H9 (cell line): ENCODE measurements at regions not wholly inside any gene's neighbourhood (a gene's known extent, or its start where the extent isn't known, plus 50 kb on each side); places are given as distances from the start of the nearest gene placed in this dataset.

Experiments used
- DNase-seq: peaks from one replicate; pipeline ENCODE4 v3.0.0-alpha.2; 2017
- H2AFZ ChIP-seq: one replicate; pipeline ENCODE4 v1.6.1; 2013; ENCODE audit warnings: mild to moderate bottlenecking, low read length, control low read depth, moderate library complexity
- H2AK5ac ChIP-seq: 2 replicates; pipeline ENCODE4 v1.6.1; 2013; ENCODE audit warnings: low read length, control low read depth, mixed read lengths; ENCODE audit not compliant: insufficient read length
- H2BK120ac ChIP-seq: one replicate; pipeline ENCODE4 v1.6.1; 2013; ENCODE audit warnings: low read depth, mild to moderate bottlenecking, low read length, control low read depth, inconsistent platforms; ENCODE audit not compliant: poor library complexity, severe bottlenecking
- H2BK12ac ChIP-seq: 2 replicates; pipeline ENCODE4 v1.6.1; 2013; ENCODE audit warnings: low read length, control low read depth, mixed read lengths, low read depth; ENCODE audit not compliant: insufficient read length
- H2BK15ac ChIP-seq: 2 replicates; pipeline ENCODE4 v1.6.1; 2013; ENCODE audit warnings: low read depth, low read length, control low read depth
- H2BK20ac ChIP-seq: one replicate; pipeline ENCODE4 v1.6.1; 2013; ENCODE audit warnings: low read depth, mild to moderate bottlenecking, low read length, control low read depth, inconsistent platforms; ENCODE audit not compliant: poor library complexity, severe bottlenecking
- H2BK5ac ChIP-seq: 2 replicates; pipeline ENCODE4 v1.6.1; 2013; ENCODE audit warnings: low read length, control low read depth, mixed read lengths; ENCODE audit not compliant: insufficient read length
- H3K14ac ChIP-seq: 2 replicates; pipeline ENCODE4 v1.6.1; 2013; ENCODE audit warnings: low read length, control low read depth; ENCODE audit not compliant: insufficient read depth
- H3K18ac ChIP-seq: 2 replicates; pipeline ENCODE4 v1.6.1; 2013; ENCODE audit warnings: low read depth, mild to moderate bottlenecking, mixed read lengths, low read length, control low read depth; ENCODE audit not compliant: insufficient read length
- H3K23ac ChIP-seq: 2 replicates; pipeline ENCODE4 v1.6.1; 2013; ENCODE audit warnings: low read length, control low read depth, mixed read lengths, low read depth; ENCODE audit not compliant: insufficient read length
- H3K23me2 ChIP-seq: 2 replicates; pipeline ENCODE4 v1.6.1; 2013; ENCODE audit warnings: low read depth, mild to moderate bottlenecking, mixed read lengths, low read length, control low read depth; ENCODE audit not compliant: insufficient read length, poor library complexity, severe bottlenecking
- H3K27ac ChIP-seq: 2 replicates; pipeline ENCODE4 v1.5.1; 2013; ENCODE audit warnings: low read length, control low read depth, mixed read lengths, low read depth; ENCODE audit not compliant: insufficient read length
- H3K27me3 ChIP-seq: 2 replicates; pipeline ENCODE4 v1.6.1; 2013; ENCODE audit warnings: low read length, control low read depth, inconsistent platforms; ENCODE audit not compliant: insufficient read depth
- H3K4ac ChIP-seq: 2 replicates; pipeline ENCODE4 v1.6.1; 2013; ENCODE audit warnings: low read depth, mild to moderate bottlenecking, control low read depth, inconsistent platforms, low read length, moderate library complexity
- H3K4me1 ChIP-seq: 2 replicates; pipeline ENCODE4 v1.6.1; 2013; ENCODE audit warnings: low read length, control low read depth, inconsistent platforms; ENCODE audit not compliant: insufficient read depth
- H3K4me2 ChIP-seq: 2 replicates; pipeline ENCODE4 v1.6.1; 2013; ENCODE audit warnings: low read length, control low read depth, mixed read lengths; ENCODE audit not compliant: insufficient read length, insufficient read depth
- H3K56ac ChIP-seq: 2 replicates; pipeline ENCODE4 v1.6.1; 2013; ENCODE audit warnings: low read depth, mild to moderate bottlenecking, mixed read lengths, low read length, control low read depth; ENCODE audit not compliant: insufficient read length
- H3K79me1 ChIP-seq: 2 replicates; pipeline ENCODE4 v1.6.1; 2013; ENCODE audit warnings: low read depth, mild to moderate bottlenecking, moderate library complexity, low read length, control low read depth, inconsistent platforms; ENCODE audit not compliant: insufficient read depth, poor library complexity, severe bottlenecking
- H3K79me2 ChIP-seq: 2 replicates; pipeline ENCODE4 v1.6.1; 2013; ENCODE audit warnings: low read length, control low read depth, inconsistent platforms; ENCODE audit not compliant: insufficient read depth
- H3K9ac ChIP-seq: 2 replicates; pipeline ENCODE4 v1.6.1; 2013; ENCODE audit warnings: low read length, control low read depth, mixed read lengths; ENCODE audit not compliant: insufficient read length; ENCODE audit errors: extremely low read depth
- H3K9me3 ChIP-seq: one replicate; pipeline ENCODE4 v1.6.1; 2013; ENCODE audit warnings: low read depth, low read length, inconsistent platforms; ENCODE audit not compliant: control insufficient read depth
- H3T11ph ChIP-seq: one replicate; pipeline ENCODE4 v1.6.1; 2013; ENCODE audit warnings: mild to moderate bottlenecking, low read length, control low read depth, inconsistent platforms
- H4K20me1 ChIP-seq: one replicate; pipeline ENCODE4 v1.6.1; 2013; ENCODE audit not compliant: control insufficient read depth, insufficient read length, insufficient read depth
- H4K5ac ChIP-seq: 2 replicates; pipeline ENCODE4 v1.6.1; 2013; ENCODE audit warnings: low read depth, mild to moderate bottlenecking, mixed read lengths, low read length, control low read depth; ENCODE audit not compliant: insufficient read length
- H4K8ac ChIP-seq: replicated peaks from 2 replicates; pipeline ENCODE4 v1.6.1; 2013; ENCODE audit warnings: low read length, control low read depth, mixed read lengths, low read depth; ENCODE audit not compliant: insufficient read length
- H4K91ac ChIP-seq: 2 replicates; pipeline ENCODE4 v1.6.1; 2013; ENCODE audit warnings: low read depth, mild to moderate bottlenecking, moderate library complexity, mixed read lengths, low read length, control low read depth; ENCODE audit not compliant: insufficient read length
- H3K27ac Mint-ChIP-seq, 3 experiments: 2 replicates in 2 of 3; 3 replicates in 1 of 3; pipeline ENCODE4 v1.8.0; 2020 to 2021; ENCODE audit warnings: mixed read lengths in 3 of 3, mild to moderate bottlenecking in 1 of 3, moderate library complexity in 1 of 3
- H3K27me3 Mint-ChIP-seq: 2 replicates; pipeline ENCODE4 v1.8.0; 2021; ENCODE audit warnings: low read depth, mild to moderate bottlenecking, moderate library complexity, mixed read lengths
- H3K36me3 Mint-ChIP-seq, 3 experiments: 2 replicates in 2 of 3; 3 replicates in 1 of 3; pipeline ENCODE4 v1.8.0; 2020 to 2021; ENCODE audit warnings: low read depth in 3 of 3, mixed read lengths in 3 of 3; ENCODE audit not compliant: insufficient read depth in 1 of 3
- H3K4me1 Mint-ChIP-seq, 2 experiments: 2 replicates each; pipeline ENCODE4 v1.8.0; 2020; ENCODE audit warnings: mixed read lengths in 2 of 2
- H3K4me3 Mint-ChIP-seq, 2 experiments: 2 replicates in 1 of 2; 3 replicates in 1 of 2; pipeline ENCODE4 v1.8.0; 2020 to 2021; ENCODE audit warnings: mild to moderate bottlenecking in 2 of 2, mixed read lengths in 2 of 2, moderate library complexity in 1 of 2
- H3K9me3 Mint-ChIP-seq, 2 experiments: 2 replicates in 1 of 2; 3 replicates in 1 of 2; pipeline ENCODE4 v1.8.0; 2020; ENCODE audit warnings: mild to moderate bottlenecking in 2 of 2, mixed read lengths in 2 of 2, moderate library complexity in 1 of 2
- WGBS: extraction: QIAGEN DNeasy Blood & Tissue Kit; methylation state at CpG from one replicate; pipeline ENCODE4 v1.1.7; 2013; ENCODE audit warnings: missing lambda C conversion rate, low lambda C conversion rate, mixed read lengths; ENCODE audit not compliant: insufficient read length; ENCODE audit errors: extremely low coverage; 5-methylcytosine and 5-hydroxymethylcytosine counted together
- TF ChIP-seq, protein P1 (sequence below): fragments of 200-600 bp; sonication (generic); conservative IDR thresholded peaks from 3 replicates; pipeline ENCODE4 v1.8.0; 2021; ENCODE audit warnings: antibody characterized with exemption, mild to moderate bottlenecking

DNA sequence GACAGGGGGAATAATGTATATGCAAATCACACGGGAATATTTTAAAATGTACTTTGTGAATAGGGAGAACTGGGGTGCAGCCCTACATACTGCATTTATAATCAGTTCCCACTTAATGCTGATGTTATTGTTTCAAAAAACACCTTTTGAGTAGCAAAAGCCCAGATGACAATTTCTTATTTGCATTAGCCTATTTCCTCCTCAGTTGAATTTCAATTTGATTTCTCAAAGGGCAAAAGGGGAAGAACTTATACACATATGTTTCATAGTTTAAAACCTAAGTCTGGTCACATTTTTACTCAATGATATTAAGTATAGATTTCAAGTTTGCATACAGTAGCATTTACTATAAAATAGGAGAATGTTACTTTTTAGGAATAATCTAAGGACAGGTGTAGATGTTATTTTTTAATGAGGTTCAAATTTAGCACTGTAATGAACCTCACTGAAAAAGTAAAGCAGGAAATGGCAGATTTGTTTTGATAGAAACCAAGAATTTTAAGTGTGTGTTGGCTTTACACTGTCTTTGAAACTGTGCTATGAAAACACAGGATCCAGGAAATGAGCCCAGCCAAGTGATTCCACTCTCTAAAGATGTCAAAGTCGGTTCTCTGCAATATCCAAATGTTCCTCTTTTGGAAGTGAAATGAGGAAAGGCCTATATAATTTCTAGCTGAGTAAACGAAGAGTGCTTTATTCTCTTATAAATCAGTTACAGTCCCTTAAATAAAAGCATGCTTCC, 367.4 kb downstream of the BTG1 start:
- H4K5ac ChIP-seq: no peak overlapping the region
- no peak overlapping the region for H3K9ac ChIP-seq
- no peaks in the 10 kb centered on the region for H4K20me1 ChIP-seq
- no peaks in the 10 kb centered on the region for H3K23me2 ChIP-seq
- no CpG with 5 or more reads among the region's 3 CpGs for WGBS
- H2BK5ac ChIP-seq: no peak overlapping the region
- H3K36me3 Mint-ChIP-seq: no peaks in the 10 kb centered on the region
- no peak for DNase-seq
- no peak overlapping the region for H2AFZ ChIP-seq
- no peaks in the 10 kb centered on the region for H3K79me2 ChIP-seq
- no peaks in the 10 kb centered on the region for H3K4me1 ChIP-seq
- H3K79me1 ChIP-seq: no peaks in the 10 kb centered on the region
- no peak overlapping the region for H3K18ac ChIP-seq
- no peak overlapping the region for H2BK120ac ChIP-seq
- no peak overlapping the region for H3K27ac Mint-ChIP-seq
- H3K4me2 ChIP-seq: no peak overlapping the region
- no peak overlapping the region for H2AK5ac ChIP-seq
- H3K27ac ChIP-seq: no peak overlapping the region
- H3K4me1 Mint-ChIP-seq: peaks cover 7 to 10% of the 10 kb centered on the region in 2 experiments; a peak in 3 of 4 replicates
- TF ChIP-seq, protein P1, sequence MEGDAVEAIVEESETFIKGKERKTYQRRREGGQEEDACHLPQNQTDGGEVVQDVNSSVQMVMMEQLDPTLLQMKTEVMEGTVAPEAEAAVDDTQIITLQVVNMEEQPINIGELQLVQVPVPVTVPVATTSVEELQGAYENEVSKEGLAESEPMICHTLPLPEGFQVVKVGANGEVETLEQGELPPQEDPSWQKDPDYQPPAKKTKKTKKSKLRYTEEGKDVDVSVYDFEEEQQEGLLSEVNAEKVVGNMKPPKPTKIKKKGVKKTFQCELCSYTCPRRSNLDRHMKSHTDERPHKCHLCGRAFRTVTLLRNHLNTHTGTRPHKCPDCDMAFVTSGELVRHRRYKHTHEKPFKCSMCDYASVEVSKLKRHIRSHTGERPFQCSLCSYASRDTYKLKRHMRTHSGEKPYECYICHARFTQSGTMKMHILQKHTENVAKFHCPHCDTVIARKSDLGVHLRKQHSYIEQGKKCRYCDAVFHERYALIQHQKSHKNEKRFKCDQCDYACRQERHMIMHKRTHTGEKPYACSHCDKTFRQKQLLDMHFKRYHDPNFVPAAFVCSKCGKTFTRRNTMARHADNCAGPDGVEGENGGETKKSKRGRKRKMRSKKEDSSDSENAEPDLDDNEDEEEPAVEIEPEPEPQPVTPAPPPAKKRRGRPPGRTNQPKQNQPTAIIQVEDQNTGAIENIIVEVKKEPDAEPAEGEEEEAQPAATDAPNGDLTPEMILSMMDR: no peak
- H4K91ac ChIP-seq: no peak overlapping the region
- no peak overlapping the region for H3K56ac ChIP-seq
- no peaks in the 10 kb centered on the region for H3K27me3 ChIP-seq
- H3K27me3 Mint-ChIP-seq: no peaks in the 10 kb centered on the region
- H2BK15ac ChIP-seq: no peak overlapping the region
- no peak overlapping the region for H2BK12ac ChIP-seq
- no peak overlapping the region for H2BK20ac ChIP-seq
- H3K14ac ChIP-seq: no peak overlapping the region
- H4K8ac ChIP-seq: no peak overlapping the region
- no peaks in the 10 kb centered on the region for H3K9me3 Mint-ChIP-seq
- H3K4me3 Mint-ChIP-seq: no peak overlapping the region
- H3K4ac ChIP-seq: no peak overlapping the region
- H3K9me3 ChIP-seq: no peaks in the 10 kb centered on the region
- no peak overlapping the region for H3K23ac ChIP-seq
- H3T11ph ChIP-seq: no peak overlapping the region
